Chondrocyte (in vitro differentiated cells): ENCODE measurements at regions not wholly inside any gene's neighbourhood (a gene's known extent, or its start where the extent isn't known, plus 50 kb on each side); places are given as distances from the start of the nearest gene placed in this dataset.

Experiments
- DNase-seq: peaks from one replicate; pipeline ENCODE4 v3.0.0; 2021; ENCODE audit warnings: mixed read lengths, low spot score
- H3K27ac Mint-ChIP-seq: one replicate; pipeline ENCODE4 v1.8.0; 2021; ENCODE audit warnings: mild to moderate bottlenecking, moderate library complexity, mixed read lengths; ENCODE audit not compliant: unreplicated experiment
- H3K27me3 Mint-ChIP-seq: 2 replicates; pipeline ENCODE4 v1.8.0; 2021; ENCODE audit warnings: low read depth, mixed read lengths
- H3K36me3 Mint-ChIP-seq: 2 replicates; pipeline ENCODE4 v1.8.0; 2021; ENCODE audit warnings: low read depth, mixed read lengths
- H3K4me1 Mint-ChIP-seq: 2 replicates; pipeline ENCODE4 v1.8.0; 2021; ENCODE audit warnings: low read depth, mild to moderate bottlenecking, mixed read lengths
- H3K4me3 Mint-ChIP-seq: one replicate; pipeline ENCODE4 v1.8.0; 2021; ENCODE audit warnings: mild to moderate bottlenecking, moderate library complexity, mixed read lengths; ENCODE audit not compliant: unreplicated experiment
- H3K9me3 Mint-ChIP-seq: 2 replicates; pipeline ENCODE4 v1.8.0; 2021; ENCODE audit warnings: low read depth, mixed read lengths
- CTCF ChIP-seq: fragments of 200-600 bp; sonication (generic); IDR thresholded peaks from 2 replicates; pipeline ENCODE4 v1.5.0; 2021; ENCODE audit warnings: antibody characterized with exemption, mild to moderate bottlenecking, moderate library complexity

DNA sequence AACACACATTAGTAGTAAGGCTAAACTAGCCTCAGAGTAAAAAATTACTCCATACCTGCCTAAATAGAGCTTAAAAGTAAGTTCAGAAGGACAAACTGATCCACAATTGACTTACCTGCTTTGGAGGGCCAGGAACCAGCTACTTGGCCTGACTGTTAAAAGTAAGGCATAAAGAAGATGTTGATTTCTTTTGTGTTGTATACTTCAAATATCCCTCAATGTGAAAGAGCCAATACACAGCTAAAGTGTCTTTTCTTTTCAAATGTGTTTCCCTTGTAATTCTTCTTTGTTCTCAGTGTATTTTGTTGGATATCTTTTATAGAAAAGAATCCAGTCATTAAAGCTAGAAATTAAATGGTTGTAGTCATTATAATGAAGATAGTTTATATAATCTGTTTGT is 171.1 kb downstream of the TANC2 start:
- Mint-ChIP-seq H3K36me3 (no peaks in the 10 kb centered on the region), H3K27ac (no peak overlapping the region), H3K4me3 (no peak overlapping the region), H3K4me1 (peaks cover 29% of the 10 kb centered on the region), H3K27me3 (no peaks in the 10 kb centered on the region), H3K9me3 (no peaks in the 10 kb centered on the region)
- DNase-seq: no peak
- no peak for TF ChIP-seq CTCF

- DNase-seq: no peak
- Mint-ChIP-seq H3K4me3 (no peak overlapping the region), H3K27ac (no peak overlapping the region), H3K4me1 (peaks cover 19% of the 10 kb centered on the region), H3K36me3 (no peaks in the 10 kb centered on the region), H3K27me3 (no peaks in the 10 kb centered on the region), H3K9me3 (no peaks in the 10 kb centered on the region)
- TF ChIP-seq CTCF: no peak
Observed at GRCh38 chr17:63138713-63139112, 172.7 kb downstream of the TANC2 start.

DNA sequence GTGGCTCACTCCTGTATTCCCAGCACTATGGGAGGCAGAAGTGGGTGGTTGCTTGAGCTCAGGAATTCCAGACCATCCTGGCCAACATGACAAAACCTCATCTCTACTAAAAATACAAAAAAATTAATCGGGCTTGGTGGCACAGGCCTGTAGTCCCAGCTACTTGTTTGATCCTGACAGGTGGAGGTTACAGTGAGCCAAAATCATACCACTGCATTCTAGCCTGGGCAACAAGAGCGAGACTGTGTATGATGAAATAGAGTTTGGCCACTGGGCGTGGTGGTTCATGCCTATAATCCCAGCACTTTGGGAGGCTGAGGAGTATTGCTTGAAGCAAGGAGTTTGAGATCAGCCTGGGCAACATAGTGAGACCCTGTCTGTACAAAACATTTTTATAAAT is 173.3 kb downstream of the TANC2 start:
- H3K27ac Mint-ChIP-seq: no peak overlapping the region
- no peak overlapping the region for H3K4me3 Mint-ChIP-seq
- H3K9me3 Mint-ChIP-seq: no peaks in the 10 kb centered on the region
- no peaks in the 10 kb centered on the region for H3K27me3 Mint-ChIP-seq
- H3K36me3 Mint-ChIP-seq: no peaks in the 10 kb centered on the region
- peaks cover 19% of the 10 kb centered on the region for H3K4me1 Mint-ChIP-seq
- TF ChIP-seq CTCF: no peak
- DNase-seq: no peak

GRCh38 chr17:63140255-63140654 is 174.2 kb downstream of the TANC2 start:
- no peak for TF ChIP-seq CTCF
- Mint-ChIP-seq H3K27me3 (no peaks in the 10 kb centered on the region), H3K4me1 (peaks cover 19% of the 10 kb centered on the region), H3K36me3 (no peaks in the 10 kb centered on the region), H3K9me3 (peaks cover 4% of the 10 kb centered on the region), H3K4me3 (no peak overlapping the region), H3K27ac (no peak overlapping the region)
- no peak for DNase-seq

GRCh38 chr17:63142836-63143235 is 176.8 kb downstream of the TANC2 start:
- H3K9me3 Mint-ChIP-seq: peaks cover 11% of the 10 kb centered on the region
- no peak overlapping the region for H3K27ac Mint-ChIP-seq
- DNase-seq: no peak
- H3K4me1 Mint-ChIP-seq: peaks cover 17% of the 10 kb centered on the region
- H3K4me3 Mint-ChIP-seq: no peak overlapping the region
- peaks cover 3% of the 10 kb centered on the region for H3K36me3 Mint-ChIP-seq
- TF ChIP-seq CTCF: no peak
- H3K27me3 Mint-ChIP-seq: no peaks in the 10 kb centered on the region
